Activated T-helper 1 cell treated with anti-CD3 and anti-CD28 coated beads, Interleukin-12 subunit alpha, Interleukin-12 subunit beta, Interleukin-2, Interleukin-4 antibody, amounts not matched to agents 30 ng/mL and 10 ng/mL and 1 ng/mL, durations not matched to agents 14 hours and 24 hours and 36 hours (primary cell): ENCODE measurements at regions not wholly inside any gene's neighbourhood (a gene's known extent, or its start where the extent isn't known, plus 50 kb on each side); places are given as distances from the start of the nearest gene placed in this dataset.

ENCODE experiments used
- DNase-seq: peaks from one replicate; pipeline ENCODE4 v3.0.0; 2021; ENCODE audit warnings: low spot score
- H3K27ac Mint-ChIP-seq: one replicate; pipeline ENCODE4 v1.8.0; 2021; ENCODE audit warnings: mild to moderate bottlenecking, mixed read lengths
- H3K27me3 Mint-ChIP-seq: one replicate; pipeline ENCODE4 v1.8.0; 2022; ENCODE audit warnings: mild to moderate bottlenecking, moderate library complexity, mixed read lengths; ENCODE audit not compliant: insufficient read depth
- H3K36me3 Mint-ChIP-seq: one replicate; pipeline ENCODE4 v1.8.0; 2021; ENCODE audit warnings: low read depth, mixed read lengths
- H3K4me1 Mint-ChIP-seq: one replicate; pipeline ENCODE4 v1.8.0; 2021; ENCODE audit warnings: low read depth, mixed read lengths
- H3K4me3 Mint-ChIP-seq: one replicate; pipeline ENCODE4 v1.8.0; 2021; ENCODE audit warnings: mild to moderate bottlenecking, moderate library complexity, mixed read lengths
- H3K9me3 Mint-ChIP-seq: one replicate; pipeline ENCODE4 v1.8.0; 2021; ENCODE audit warnings: mixed read lengths
- intact Hi-C: fragments of 100-400 bp; cut with micrococcal nuclease; formaldehyde crosslinking; loops from one replicate; pipeline ENCODE4 v1.15.1; 2024

- Mint-ChIP-seq H3K4me3 (no peak overlapping the region), H3K27me3 (no peaks in the 10 kb centered on the region), H3K27ac (no peak overlapping the region), H3K36me3 (no peaks in the 10 kb centered on the region), H3K4me1 (no peaks in the 10 kb centered on the region), H3K9me3 (peaks cover 10% of the 10 kb centered on the region)
- DNase-seq = no peak
- intact Hi-C loops = no loop called here
Observed at GRCh38 chr3:164927728-164928127, 150.6 kb downstream of the SI start.

DNA sequence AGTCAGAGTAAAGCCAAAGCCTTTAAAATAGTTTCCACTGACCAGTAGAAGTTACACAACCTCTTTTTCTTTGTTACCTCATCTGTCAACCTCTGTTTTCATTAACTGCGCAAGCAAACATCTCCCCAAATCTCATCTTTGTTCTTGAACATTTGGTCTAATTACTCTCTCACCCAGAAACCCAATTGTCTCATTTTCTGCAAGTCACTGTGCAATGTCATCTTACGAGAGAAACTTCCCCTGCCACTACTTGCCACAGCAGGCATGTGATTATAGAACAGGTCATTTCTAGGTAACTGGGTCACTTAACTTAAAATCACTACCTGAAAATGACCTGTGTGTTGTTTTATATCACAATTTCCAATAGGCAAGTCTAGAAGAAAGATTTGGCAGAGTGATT lies 159.4 kb downstream of the SI start:
- intact Hi-C loops = no loop called here
- Mint-ChIP-seq H3K4me1 (no peaks in the 10 kb centered on the region), H3K27me3 (no peaks in the 10 kb centered on the region), H3K27ac (no peak overlapping the region), H3K9me3 (peaks cover 15% of the 10 kb centered on the region), H3K36me3 (no peaks in the 10 kb centered on the region), H3K4me3 (no peak overlapping the region)
- DNase-seq = no peak

DNA sequence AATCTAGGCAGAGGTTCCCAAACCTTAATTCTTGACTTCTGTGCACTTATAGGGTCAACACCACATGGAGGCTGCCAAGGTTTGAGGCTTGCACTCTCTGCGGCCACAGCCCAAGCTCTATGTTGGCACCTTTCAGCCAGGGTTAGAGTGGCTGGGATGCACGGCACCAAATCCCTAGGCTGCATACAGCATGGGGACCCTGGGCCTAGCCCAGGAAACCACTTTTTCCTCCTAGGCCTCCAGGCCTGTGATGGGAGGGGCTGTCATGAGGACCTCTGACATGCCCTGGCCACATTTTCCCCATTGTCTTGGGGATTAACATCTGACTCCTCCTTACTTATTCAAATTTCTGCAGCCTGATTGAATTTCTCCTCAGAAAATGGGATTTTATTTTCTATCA lies 165.4 kb downstream of the SI start:
- no peak for DNase-seq
- intact Hi-C loops = no loop called here
- H3K9me3 Mint-ChIP-seq = peaks cover 6% of the 10 kb centered on the region
- H3K4me3 Mint-ChIP-seq = no peak overlapping the region
- no peaks in the 10 kb centered on the region for H3K36me3 Mint-ChIP-seq
- no peaks in the 10 kb centered on the region for H3K4me1 Mint-ChIP-seq
- H3K27me3 Mint-ChIP-seq = no peaks in the 10 kb centered on the region
- no peak overlapping the region for H3K27ac Mint-ChIP-seq

- H3K27me3 Mint-ChIP-seq = no peaks in the 10 kb centered on the region
- no peaks in the 10 kb centered on the region for H3K4me1 Mint-ChIP-seq
- H3K36me3 Mint-ChIP-seq = no peaks in the 10 kb centered on the region
- peaks cover 11% of the 10 kb centered on the region for H3K9me3 Mint-ChIP-seq
- no peak overlapping the region for H3K27ac Mint-ChIP-seq
- intact Hi-C loops = no loop called here
- no peak for DNase-seq
- no peak overlapping the region for H3K4me3 Mint-ChIP-seq
Observed at GRCh38 chr3:164903820-164904451, 174.4 kb downstream of the SI start.

DNA sequence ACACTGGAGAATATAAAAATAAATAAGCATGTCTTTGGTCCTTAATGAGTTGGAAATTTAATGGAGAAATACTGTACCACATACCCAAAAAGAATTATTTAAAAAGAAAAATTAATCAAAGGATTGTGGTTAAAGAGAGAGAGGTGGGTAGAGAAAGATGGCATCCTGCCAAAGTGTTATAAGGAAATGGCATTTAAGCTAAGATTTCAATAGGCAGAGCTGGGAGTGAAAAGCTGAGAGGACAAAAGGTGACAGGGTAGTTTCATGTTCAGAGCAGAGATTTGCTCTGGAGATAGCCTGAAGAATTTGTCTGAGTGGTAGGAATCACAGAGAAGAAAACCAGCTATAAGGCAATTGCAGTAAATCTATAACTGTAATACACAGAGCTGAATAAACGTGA lies 181.0 kb downstream of the SI start:
- Mint-ChIP-seq H3K27ac (no peak overlapping the region), H3K27me3 (no peaks in the 10 kb centered on the region), H3K36me3 (no peaks in the 10 kb centered on the region), H3K4me1 (no peaks in the 10 kb centered on the region), H3K4me3 (no peak overlapping the region), H3K9me3 (peaks cover 4% of the 10 kb centered on the region)
- no peak for DNase-seq
- intact Hi-C loops = no loop called here

DNA sequence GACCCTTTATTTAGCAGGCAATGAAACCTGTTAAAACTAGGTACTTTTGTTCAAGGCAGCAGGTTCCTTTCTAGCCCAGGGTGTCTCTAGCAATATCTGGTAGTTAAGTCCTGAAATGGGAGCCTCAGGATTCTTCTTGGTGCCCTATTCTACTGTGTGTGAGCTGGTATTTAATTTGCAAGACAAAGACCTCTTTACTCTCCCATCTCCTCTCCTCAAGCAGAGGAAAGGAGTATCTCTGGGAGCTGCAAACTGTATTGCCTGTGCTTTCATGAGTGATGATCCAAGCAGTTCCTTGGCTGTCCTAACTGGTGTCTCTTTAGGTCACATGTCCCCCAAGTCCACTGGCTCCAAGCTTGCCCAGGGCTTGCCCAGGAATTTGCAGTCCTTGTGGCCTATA lies 188.2 kb downstream of the SI start:
- Mint-ChIP-seq H3K36me3 (no peaks in the 10 kb centered on the region), H3K27me3 (no peaks in the 10 kb centered on the region), H3K4me3 (no peak overlapping the region), H3K9me3 (peaks cover 8% of the 10 kb centered on the region), H3K4me1 (no peaks in the 10 kb centered on the region), H3K27ac (no peak overlapping the region)
- intact Hi-C loops = no loop called here
- DNase-seq = no peak

GRCh38 chr3:164883171-164883570 lies 195.1 kb downstream of the SI start:
- H3K36me3 Mint-ChIP-seq = no peaks in the 10 kb centered on the region
- H3K9me3 Mint-ChIP-seq = peaks cover under 1% of the 10 kb centered on the region
- no peaks in the 10 kb centered on the region for H3K27me3 Mint-ChIP-seq
- no peak overlapping the region for H3K4me3 Mint-ChIP-seq
- intact Hi-C loops = no loop called here
- H3K4me1 Mint-ChIP-seq = no peaks in the 10 kb centered on the region
- H3K27ac Mint-ChIP-seq = no peak overlapping the region
- no peak for DNase-seq

GRCh38 chr3:164879201-164879600 lies 199.1 kb downstream of the SI start:
- Mint-ChIP-seq H3K27ac (no peak overlapping the region), H3K4me1 (no peaks in the 10 kb centered on the region), H3K9me3 (no peaks in the 10 kb centered on the region), H3K4me3 (no peak overlapping the region), H3K27me3 (no peaks in the 10 kb centered on the region), H3K36me3 (no peaks in the 10 kb centered on the region)
- no peak for DNase-seq
- intact Hi-C loops = no loop called here

GRCh38 chr3:164864454-164864853 lies 213.8 kb downstream of the SI start:
- Mint-ChIP-seq H3K27me3 (no peaks in the 10 kb centered on the region), H3K4me1 (no peaks in the 10 kb centered on the region), H3K36me3 (no peaks in the 10 kb centered on the region), H3K27ac (no peak overlapping the region), H3K9me3 (peaks cover 31% of the 10 kb centered on the region), H3K4me3 (no peak overlapping the region)
- no peak for DNase-seq
- intact Hi-C loops = no loop called here

DNA sequence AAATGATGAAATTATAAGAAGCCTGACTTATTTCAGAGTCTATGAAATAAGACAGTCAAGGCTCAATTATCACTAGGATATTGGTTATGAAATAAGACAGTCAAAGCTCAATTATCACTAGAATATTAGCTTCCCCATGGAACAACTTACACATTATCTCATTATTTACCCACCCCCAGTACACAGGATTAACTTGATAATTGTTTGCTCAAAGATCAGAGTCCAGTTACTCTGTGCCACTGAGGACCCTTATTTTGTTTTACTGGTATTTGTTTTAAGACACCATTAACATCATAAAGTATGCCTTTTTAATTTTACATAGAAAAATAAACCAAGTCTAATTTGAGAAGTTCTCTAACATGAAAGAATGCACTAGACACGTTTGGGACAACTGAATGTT lies 225.4 kb downstream of the SI start:
- Mint-ChIP-seq H3K4me1 (no peaks in the 10 kb centered on the region), H3K27me3 (no peaks in the 10 kb centered on the region), H3K36me3 (no peaks in the 10 kb centered on the region), H3K9me3 (no peaks in the 10 kb centered on the region), H3K4me3 (no peak overlapping the region), H3K27ac (no peak overlapping the region)
- no peak for DNase-seq
- intact Hi-C loops = no loop called here

DNA sequence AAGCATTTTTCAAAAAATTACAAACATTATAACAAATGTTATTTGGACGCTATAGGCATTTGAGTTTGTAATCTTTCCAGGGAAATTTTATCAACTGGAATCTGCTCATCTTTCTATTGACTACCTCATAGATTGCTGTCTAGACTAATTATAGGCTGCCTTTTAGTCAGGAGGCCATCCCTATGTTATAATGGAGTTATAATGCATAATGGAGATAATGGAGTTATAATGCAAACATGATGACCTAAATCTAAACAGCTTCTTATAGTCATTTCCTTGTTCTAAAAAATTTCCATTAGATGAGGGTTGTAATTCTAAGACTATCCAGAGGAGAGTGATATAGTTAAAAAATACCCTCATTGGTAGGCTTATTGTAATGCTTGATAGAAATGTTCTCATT lies 226.4 kb downstream of the SI start:
- Mint-ChIP-seq H3K27me3 (no peaks in the 10 kb centered on the region), H3K9me3 (no peaks in the 10 kb centered on the region), H3K4me3 (no peak overlapping the region), H3K36me3 (no peaks in the 10 kb centered on the region), H3K4me1 (no peaks in the 10 kb centered on the region), H3K27ac (no peak overlapping the region)
- no peak for DNase-seq
- intact Hi-C loops = no loop called here

DNA sequence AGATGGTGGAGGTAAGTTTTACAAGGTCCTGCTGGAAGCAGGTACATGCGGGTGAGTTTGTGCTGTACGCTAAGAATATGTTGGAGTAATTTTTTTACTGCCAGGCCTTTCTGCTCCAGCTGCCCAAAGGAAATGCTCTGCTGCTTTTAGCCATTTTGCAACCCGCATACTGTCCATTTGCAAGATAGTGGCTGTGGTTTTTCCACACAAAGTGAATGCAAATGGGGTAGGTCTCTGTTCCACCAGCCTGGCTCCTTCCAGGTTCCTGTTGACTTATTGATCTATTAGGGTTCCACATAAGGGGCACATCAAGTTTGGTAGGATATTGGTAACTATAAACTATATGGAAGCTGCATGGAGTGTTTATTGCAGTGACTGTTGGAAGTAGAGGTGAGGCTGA lies 227.1 kb downstream of the SI start:
- DNase-seq = no peak
- H3K36me3 Mint-ChIP-seq = no peaks in the 10 kb centered on the region
- no peaks in the 10 kb centered on the region for H3K27me3 Mint-ChIP-seq
- H3K4me1 Mint-ChIP-seq = no peaks in the 10 kb centered on the region
- H3K9me3 Mint-ChIP-seq = no peaks in the 10 kb centered on the region
- H3K27ac Mint-ChIP-seq = no peak overlapping the region
- intact Hi-C loops = no loop called here
- no peak overlapping the region for H3K4me3 Mint-ChIP-seq

- intact Hi-C loops = no loop called here
- Mint-ChIP-seq H3K4me3 (no peak overlapping the region), H3K9me3 (no peaks in the 10 kb centered on the region), H3K4me1 (no peaks in the 10 kb centered on the region), H3K27ac (no peak overlapping the region), H3K27me3 (no peaks in the 10 kb centered on the region), H3K36me3 (no peaks in the 10 kb centered on the region)
- DNase-seq = no peak
Observed at GRCh38 chr3:164848923-164849322, 229.4 kb downstream of the SI start.

GRCh38 chr3:164845739-164846138 lies 232.6 kb downstream of the SI start:
- Mint-ChIP-seq H3K4me3 (no peak overlapping the region), H3K27ac (no peak overlapping the region), H3K4me1 (no peaks in the 10 kb centered on the region), H3K27me3 (no peaks in the 10 kb centered on the region), H3K9me3 (no peaks in the 10 kb centered on the region), H3K36me3 (no peaks in the 10 kb centered on the region)
- intact Hi-C loops = no loop called here
- DNase-seq = no peak
